Activated T-helper 2 cell treated with anti-CD3 and anti-CD28 coated beads, Interferon-gamma antibody, Interleukin-2, Interleukin-4, amounts not matched to agents 10 μg/mL and 5 μg/mL and 100 μg/mL, durations not matched to agents 14 hours and 24 hours and 36 hours (primary cell): ENCODE measurements at regions not wholly inside any gene's neighbourhood (a gene's known extent, or its start where the extent isn't known, plus 50 kb on each side); places are given as distances from the start of the nearest gene placed in this dataset.

Experiments
- DNase-seq: peaks from one replicate; pipeline ENCODE4 v3.0.0; 2021; ENCODE audit warnings: low spot score
- H3K27ac Mint-ChIP-seq: one replicate; pipeline ENCODE4 v1.8.0; 2021; ENCODE audit warnings: mixed read lengths
- H3K27me3 Mint-ChIP-seq: one replicate; pipeline ENCODE4 v1.8.0; 2021; ENCODE audit warnings: low read depth, mixed read lengths
- H3K36me3 Mint-ChIP-seq: one replicate; pipeline ENCODE4 v1.8.0; 2021; ENCODE audit warnings: low read depth, mixed read lengths
- H3K4me1 Mint-ChIP-seq: one replicate; pipeline ENCODE4 v1.8.0; 2021; ENCODE audit warnings: low read depth, mixed read lengths
- H3K4me3 Mint-ChIP-seq: one replicate; pipeline ENCODE4 v1.8.0; 2021; ENCODE audit warnings: low read depth, mild to moderate bottlenecking, moderate library complexity, mixed read lengths
- H3K9me3 Mint-ChIP-seq: one replicate; pipeline ENCODE4 v1.8.0; 2021; ENCODE audit warnings: mixed read lengths
- intact Hi-C: fragments of 100-400 bp; cut with micrococcal nuclease; formaldehyde crosslinking; loops from one replicate; pipeline ENCODE4 v1.15.1; 2023

DNA sequence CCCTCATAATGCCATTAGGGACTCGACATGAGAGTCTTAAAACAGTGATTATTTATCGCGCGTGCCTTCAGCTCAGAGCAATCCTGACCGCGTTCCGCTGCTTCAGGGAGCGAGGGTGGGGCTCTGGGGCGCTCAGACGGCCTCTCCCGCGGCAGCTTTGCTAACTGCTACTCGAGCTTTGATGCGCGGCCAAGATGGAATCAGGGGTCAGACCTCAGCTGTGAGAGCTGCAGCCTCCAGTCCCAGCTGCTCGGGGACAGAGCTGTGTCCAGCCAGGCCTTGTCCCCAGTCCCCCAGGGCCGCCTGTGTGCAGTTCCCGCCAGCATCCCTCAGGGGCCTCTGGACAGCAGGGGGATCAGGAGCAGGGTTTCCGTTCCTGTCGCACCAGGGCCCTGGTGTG is 104.6 kb upstream of the TTC34 start:
- Mint-ChIP-seq H3K9me3 (no peaks in the 10 kb centered on the region), H3K4me3 (no peak overlapping the region), H3K27me3 (no peaks in the 10 kb centered on the region), H3K36me3 (no peaks in the 10 kb centered on the region), H3K4me1 (no peaks in the 10 kb centered on the region), H3K27ac (no peak overlapping the region)
- intact Hi-C loops = no loop called here
- no peak for DNase-seq

DNA sequence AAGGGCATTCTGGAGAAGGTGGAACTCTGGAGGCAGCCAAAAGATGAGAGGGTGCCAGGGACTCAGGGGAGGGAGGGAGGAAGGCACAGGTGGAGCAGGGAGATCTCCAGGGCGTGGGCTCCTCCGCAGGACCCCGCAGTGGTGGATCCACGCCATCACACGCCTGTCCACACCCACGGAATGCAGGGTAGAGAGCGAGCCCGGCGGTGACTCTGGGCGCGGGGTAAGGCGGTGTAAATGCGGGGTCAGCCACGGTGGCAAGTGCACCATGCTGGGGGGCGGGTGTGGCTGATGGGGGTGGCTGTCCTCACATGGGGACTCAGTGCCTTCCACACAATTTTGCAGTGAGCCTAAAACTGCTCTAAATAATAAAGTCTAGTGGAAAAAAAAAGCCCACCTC is 105.1 kb upstream of the TTC34 start:
- no peaks in the 10 kb centered on the region for H3K36me3 Mint-ChIP-seq
- no peak overlapping the region for H3K27ac Mint-ChIP-seq
- H3K27me3 Mint-ChIP-seq = no peaks in the 10 kb centered on the region
- H3K4me1 Mint-ChIP-seq = no peaks in the 10 kb centered on the region
- DNase-seq = no peak
- no peak overlapping the region for H3K4me3 Mint-ChIP-seq
- intact Hi-C loops = no loop called here
- no peaks in the 10 kb centered on the region for H3K9me3 Mint-ChIP-seq

DNA sequence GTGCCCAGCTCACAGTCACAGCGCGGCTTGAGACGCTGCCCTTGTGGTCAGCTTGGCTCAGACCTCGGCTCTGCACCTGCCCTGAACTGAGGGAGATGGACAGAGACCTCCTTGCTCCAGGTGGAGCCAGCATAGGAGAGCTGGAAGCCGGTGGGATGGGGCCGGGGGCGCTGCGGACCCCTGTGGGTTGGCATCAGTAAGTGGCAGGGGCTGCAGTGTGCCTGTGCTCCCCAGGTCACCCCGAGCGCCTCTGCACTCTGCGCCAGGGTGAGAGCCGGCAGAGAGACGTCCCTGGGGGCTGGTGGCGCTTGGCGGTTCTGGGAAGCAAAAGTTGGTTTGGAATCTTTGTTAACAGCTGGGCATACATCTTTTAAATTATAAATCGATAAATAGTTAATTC is 105.6 kb upstream of the TTC34 start:
- Mint-ChIP-seq H3K27me3 (no peaks in the 10 kb centered on the region), H3K36me3 (no peaks in the 10 kb centered on the region), H3K9me3 (no peaks in the 10 kb centered on the region), H3K4me3 (no peak overlapping the region), H3K4me1 (no peaks in the 10 kb centered on the region), H3K27ac (no peak overlapping the region)
- DNase-seq = no peak
- intact Hi-C loops = no loop called here

DNA sequence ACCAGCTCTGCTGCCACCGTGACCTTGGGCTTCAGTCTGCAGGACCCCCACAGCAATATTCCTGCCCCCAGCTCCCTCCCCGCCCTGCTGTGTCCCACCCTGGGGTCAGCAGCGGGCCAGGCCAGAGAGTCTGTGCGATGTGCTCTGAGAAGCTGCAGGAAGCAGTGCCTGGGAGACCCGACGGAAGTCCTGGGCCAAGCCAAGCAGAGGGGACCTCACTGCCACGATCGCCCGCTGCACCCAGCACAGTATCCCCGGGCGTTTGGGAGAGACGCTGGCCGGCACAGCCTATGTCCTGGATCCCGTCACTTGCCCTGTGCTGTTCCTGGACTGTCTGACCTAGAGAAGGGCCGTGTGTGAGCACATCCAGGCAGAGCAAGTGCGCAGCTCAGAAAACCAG is 106.6 kb upstream of the TTC34 start:
- Mint-ChIP-seq H3K9me3 (no peaks in the 10 kb centered on the region), H3K4me1 (no peaks in the 10 kb centered on the region), H3K27ac (no peak overlapping the region), H3K4me3 (no peak overlapping the region), H3K27me3 (no peaks in the 10 kb centered on the region), H3K36me3 (no peaks in the 10 kb centered on the region)
- no peak for DNase-seq
- intact Hi-C loops = no loop called here

DNA sequence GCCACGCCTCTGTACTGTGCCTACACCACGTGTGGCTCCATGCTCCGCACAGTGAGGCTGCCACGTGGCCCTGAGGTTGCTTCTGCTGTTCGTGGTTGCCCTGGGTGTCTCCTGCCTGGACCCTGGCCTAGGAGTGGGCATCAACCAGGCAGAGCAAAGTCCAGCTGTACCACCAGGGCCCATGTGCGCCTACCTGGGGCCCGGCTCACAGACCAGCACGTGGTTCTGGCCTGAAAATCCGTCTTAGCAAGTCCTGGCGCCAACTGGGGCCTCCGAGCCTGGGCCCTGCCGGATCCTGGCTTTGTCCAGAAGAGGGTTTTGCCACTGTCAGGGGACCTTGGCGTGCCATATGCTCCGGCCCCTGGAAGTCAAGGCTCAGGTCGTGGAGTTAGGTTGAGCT is 107.1 kb upstream of the TTC34 start:
- no peak overlapping the region for H3K4me3 Mint-ChIP-seq
- no peak for DNase-seq
- H3K36me3 Mint-ChIP-seq = no peaks in the 10 kb centered on the region
- no peaks in the 10 kb centered on the region for H3K4me1 Mint-ChIP-seq
- intact Hi-C loops = no loop called here
- H3K27ac Mint-ChIP-seq = no peak overlapping the region
- no peaks in the 10 kb centered on the region for H3K27me3 Mint-ChIP-seq
- H3K9me3 Mint-ChIP-seq = no peaks in the 10 kb centered on the region

DNA sequence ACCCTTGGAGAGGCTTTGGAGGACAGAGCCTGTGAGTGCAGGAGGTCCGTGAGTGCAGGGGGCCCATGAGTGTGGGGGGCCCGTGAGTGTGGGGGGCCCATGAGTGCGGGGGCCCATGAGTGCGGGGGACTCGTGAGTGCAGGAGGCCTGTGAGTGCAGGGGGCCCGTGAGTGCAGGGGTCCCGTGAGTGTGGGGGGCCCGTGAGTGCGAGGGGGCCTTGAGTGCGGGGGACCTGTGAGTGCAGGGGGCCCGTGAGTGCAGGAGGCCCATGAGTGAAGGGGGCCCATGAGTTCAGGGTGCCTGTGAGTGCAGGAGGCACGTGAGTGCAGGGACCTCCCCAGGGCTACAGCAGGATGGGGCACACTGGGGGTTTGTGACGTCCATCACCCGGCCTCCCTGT is 108.3 kb upstream of the TTC34 start:
- Mint-ChIP-seq H3K36me3 (no peaks in the 10 kb centered on the region), H3K4me3 (no peak overlapping the region), H3K9me3 (no peaks in the 10 kb centered on the region), H3K27ac (no peak overlapping the region), H3K4me1 (no peaks in the 10 kb centered on the region), H3K27me3 (no peaks in the 10 kb centered on the region)
- no peak for DNase-seq
- intact Hi-C loops = no loop called here

DNA sequence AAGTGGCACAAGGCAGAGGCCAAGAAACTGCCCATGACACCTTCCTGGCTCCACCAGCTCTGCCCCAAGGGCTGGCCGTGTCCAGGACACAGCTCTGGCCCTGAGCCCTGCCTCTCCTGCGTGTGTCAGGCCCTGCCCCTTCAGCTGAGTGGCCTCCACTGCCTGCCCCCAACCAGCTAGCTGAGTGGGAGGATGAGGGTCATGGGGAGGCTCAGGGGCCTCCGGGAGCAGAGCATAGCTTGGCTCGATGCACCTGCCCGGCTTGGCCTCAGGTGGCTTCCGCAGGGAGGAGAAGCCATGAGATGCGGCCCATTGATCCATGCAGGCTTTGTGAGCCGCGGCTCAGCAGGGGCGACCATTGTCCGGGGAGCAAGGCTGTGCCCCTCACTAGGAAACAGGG is 108.7 kb upstream of the TTC34 start:
- H3K27ac Mint-ChIP-seq = no peak overlapping the region
- no peaks in the 10 kb centered on the region for H3K4me1 Mint-ChIP-seq
- H3K9me3 Mint-ChIP-seq = no peaks in the 10 kb centered on the region
- no peak for DNase-seq
- H3K27me3 Mint-ChIP-seq = no peaks in the 10 kb centered on the region
- H3K36me3 Mint-ChIP-seq = no peaks in the 10 kb centered on the region
- H3K4me3 Mint-ChIP-seq = no peak overlapping the region
- intact Hi-C loops = no loop called here

DNA sequence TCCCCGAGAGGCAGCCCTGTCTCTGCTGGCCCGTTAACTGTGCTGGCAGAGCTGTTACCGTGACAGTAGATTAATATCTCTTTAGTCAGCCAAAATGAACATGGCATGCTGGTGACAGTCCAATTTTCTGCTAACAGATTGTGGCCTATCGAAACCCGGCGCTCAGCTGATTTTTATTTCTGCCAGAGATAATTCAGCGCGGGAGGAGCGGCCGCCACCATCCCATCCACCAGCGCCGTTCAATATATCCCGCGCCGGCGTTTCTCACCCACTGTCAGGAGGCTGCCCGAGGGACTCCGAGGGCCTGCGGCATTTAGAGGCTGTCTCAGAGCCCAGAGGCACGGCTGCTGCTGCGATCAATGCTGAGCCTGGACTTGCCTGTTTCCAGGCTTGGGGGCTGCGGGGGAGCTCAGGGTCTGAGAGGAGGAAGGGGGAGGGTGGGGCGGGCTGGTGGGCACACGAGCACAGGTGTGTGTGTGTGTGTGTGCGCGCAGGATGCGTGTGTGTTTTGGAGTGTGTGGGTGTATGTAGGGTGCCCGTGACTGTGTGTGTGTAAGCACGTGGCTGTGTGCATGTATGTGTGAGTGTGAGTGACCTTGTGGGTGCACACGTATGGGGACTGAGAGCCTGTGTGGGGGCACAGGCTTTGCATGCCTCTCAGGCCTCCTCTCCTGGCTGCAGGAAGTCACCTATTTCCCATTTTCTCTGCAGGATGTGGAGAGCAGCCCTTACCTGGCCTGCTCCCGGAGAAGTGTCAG is 109.7 kb upstream of the ACTRT2 start:
- no peak for DNase-seq
- H3K27ac Mint-ChIP-seq = no peak overlapping the region
- intact Hi-C loops = no loop called here

DNA sequence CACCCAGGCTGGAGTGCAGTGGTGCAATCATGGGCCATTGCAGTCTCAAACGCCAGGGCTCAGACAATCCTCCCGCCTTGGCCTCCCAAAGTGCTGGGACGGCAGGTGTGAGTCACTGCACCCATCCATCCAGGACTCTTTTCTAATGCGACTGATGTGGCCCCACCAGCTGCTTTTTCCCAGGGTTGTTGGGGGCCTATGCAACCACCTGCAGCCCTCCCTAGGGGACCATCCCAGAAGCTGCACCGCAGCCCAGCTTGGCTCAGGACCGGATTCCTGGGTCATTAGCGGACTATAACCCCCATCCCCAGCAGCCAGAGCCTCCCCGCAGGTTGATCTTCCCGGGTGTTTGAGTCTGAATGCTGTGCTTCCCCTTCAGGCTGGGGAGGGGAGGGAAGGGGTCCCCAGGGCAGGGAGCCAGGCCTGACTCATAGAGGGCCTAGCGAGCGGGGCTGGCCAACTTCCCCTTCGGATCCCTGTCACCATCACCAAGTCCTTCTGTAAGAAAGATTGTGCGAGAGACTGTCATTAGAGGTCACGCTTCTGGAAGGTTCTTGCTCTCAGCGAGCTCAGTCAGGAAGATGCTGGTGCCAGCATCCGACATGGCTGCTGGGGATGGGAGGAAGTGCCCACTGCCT is 108.7 kb upstream of the ACTRT2 start:
- intact Hi-C loops = no loop called here
- no peak for DNase-seq
- H3K4me3 Mint-ChIP-seq = no peak overlapping the region
- H3K27me3 Mint-ChIP-seq = no peaks in the 10 kb centered on the region
- H3K4me1 Mint-ChIP-seq = no peaks in the 10 kb centered on the region
- no peak overlapping the region for H3K27ac Mint-ChIP-seq
- no peaks in the 10 kb centered on the region for H3K36me3 Mint-ChIP-seq
- peaks cover 9% of the 10 kb centered on the region for H3K9me3 Mint-ChIP-seq

More for the DNA sequence above, 109.7 kb upstream of the ACTRT2 start:
- Mint-ChIP-seq H3K36me3 (no peaks in the 10 kb centered on the region), H3K4me3 (no peak overlapping the region), H3K27me3 (no peaks in the 10 kb centered on the region), H3K4me1 (no peaks in the 10 kb centered on the region), H3K9me3 (peaks cover 9% of the 10 kb centered on the region)

DNA sequence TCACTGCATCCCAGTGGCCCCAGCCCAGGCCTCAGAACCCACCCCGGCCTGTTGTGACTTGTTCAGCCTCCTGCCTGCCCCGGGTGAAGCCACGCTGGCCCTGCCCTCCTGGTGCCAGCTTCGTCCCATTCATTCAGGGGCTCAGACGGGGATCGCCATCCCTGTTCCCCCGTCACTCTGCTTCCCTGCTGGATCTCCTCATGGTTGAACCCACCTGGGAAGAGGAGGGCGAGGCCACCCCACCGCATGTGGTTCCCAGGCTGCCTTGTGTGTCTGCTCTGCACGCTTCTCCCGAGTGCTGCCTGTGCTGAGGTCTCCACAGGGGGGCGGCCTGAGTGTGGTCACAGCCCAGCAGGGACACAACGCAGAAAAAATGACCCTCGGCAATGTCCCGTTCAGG is 108.2 kb upstream of the ACTRT2 start:
- H3K4me3 Mint-ChIP-seq = no peak overlapping the region
- H3K4me1 Mint-ChIP-seq = no peaks in the 10 kb centered on the region
- H3K27me3 Mint-ChIP-seq = no peaks in the 10 kb centered on the region
- intact Hi-C loops = no loop called here
- DNase-seq = no peak
- H3K27ac Mint-ChIP-seq = no peak overlapping the region
- H3K36me3 Mint-ChIP-seq = no peaks in the 10 kb centered on the region
- H3K9me3 Mint-ChIP-seq = peaks cover 9% of the 10 kb centered on the region

DNA sequence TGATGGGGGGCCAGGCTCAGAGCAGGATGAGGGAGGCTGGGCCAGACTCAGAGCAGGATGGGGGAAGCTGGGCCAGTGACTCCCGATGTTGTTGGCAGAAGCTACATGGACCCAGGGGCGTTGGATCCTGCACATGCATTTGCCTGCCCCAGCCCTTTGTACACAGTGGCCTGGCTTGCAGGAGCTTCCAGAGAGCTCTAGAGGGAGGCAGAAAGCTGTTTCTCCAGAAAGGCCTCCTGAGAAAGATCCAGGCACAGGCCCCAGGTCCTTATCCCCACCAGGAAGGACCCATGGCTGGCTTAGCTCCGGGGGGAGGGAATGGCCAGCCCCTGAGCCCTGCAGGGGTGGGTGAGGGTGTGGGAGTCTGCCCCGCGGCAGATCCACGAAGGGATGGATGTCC is 106.6 kb upstream of the ACTRT2 start:
- intact Hi-C loops = no loop called here
- Mint-ChIP-seq H3K4me1 (no peaks in the 10 kb centered on the region), H3K4me3 (no peak overlapping the region), H3K9me3 (peaks cover 9% of the 10 kb centered on the region), H3K27ac (no peak overlapping the region), H3K27me3 (no peaks in the 10 kb centered on the region), H3K36me3 (no peaks in the 10 kb centered on the region)
- DNase-seq = no peak

DNA sequence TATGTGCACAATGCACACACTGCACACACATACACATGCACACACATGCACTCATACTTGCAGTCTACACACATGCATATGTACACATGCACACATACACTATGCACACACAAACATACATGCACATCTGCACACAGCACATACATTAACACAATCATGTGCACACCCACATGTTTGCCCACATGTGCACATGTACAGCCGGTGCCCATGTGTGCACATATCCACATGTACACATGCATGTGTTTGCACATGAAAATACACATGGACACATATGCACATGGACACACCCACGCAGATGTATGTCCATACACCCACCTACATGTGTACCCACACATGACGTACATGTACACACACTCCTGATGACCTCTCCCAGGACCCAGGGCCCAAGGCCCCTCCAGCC is 105.1 kb upstream of the ACTRT2 start:
- H3K9me3 Mint-ChIP-seq = peaks cover 9% of the 10 kb centered on the region

DNA sequence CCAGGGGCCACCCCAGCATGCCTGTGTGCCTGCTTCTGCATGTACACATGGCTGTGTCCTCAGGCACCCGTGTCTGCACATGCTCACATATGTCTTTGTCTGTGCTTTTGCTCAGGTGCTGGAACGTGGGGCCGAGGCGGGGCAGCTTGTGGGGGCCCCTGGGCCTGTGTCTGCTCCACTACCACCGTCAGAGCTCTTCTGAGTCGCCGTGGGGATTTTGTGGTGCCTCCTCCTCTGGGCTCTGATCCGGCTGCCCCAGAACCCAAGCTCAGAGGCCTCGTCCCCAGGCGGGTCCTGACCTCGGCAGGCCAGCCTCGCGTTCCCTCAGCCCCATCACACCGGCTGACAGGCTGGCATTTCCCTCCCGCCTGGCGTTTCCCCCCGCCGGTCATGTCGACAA is 104.6 kb upstream of the ACTRT2 start:
- Mint-ChIP-seq H3K27me3 (no peaks in the 10 kb centered on the region), H3K4me3 (no peak overlapping the region), H3K27ac (no peak overlapping the region), H3K36me3 (no peaks in the 10 kb centered on the region), H3K9me3 (peaks cover 9% of the 10 kb centered on the region), H3K4me1 (no peaks in the 10 kb centered on the region)
- intact Hi-C loops = no loop called here
- no peak for DNase-seq

More for the DNA sequence above, 105.1 kb upstream of the ACTRT2 start:
- Mint-ChIP-seq H3K27me3 (no peaks in the 10 kb centered on the region), H3K36me3 (no peaks in the 10 kb centered on the region), H3K4me3 (no peak overlapping the region), H3K27ac (no peak overlapping the region), H3K4me1 (no peaks in the 10 kb centered on the region)
- no peak for DNase-seq
- intact Hi-C loops = no loop called here
